Kidney (tissue), 13 donors: ENCODE measurements at regions not wholly inside any gene's neighbourhood (a gene's known extent, or its start where the extent isn't known, plus 50 kb on each side); places are given as distances from the start of the nearest gene placed in this dataset.

ENCODE experiments used
- DNase-seq, 5 donors: peaks; one replicate each; pipeline ENCODE4 v3.0.0-alpha.2; 2013 to 2020
- FAIRE-seq: peaks from 2 replicates; lab custom pipeline; 2012; peaks lifted over from hg19 to GRCh38; lab: Jason Lieb, UNC
- H3K27ac ChIP-seq, 2 donors: one replicate each; pipeline ENCODE4 v1.7.0; 2013; ENCODE audit warnings: low read depth in 2 of 2, low read length in 2 of 2, inconsistent platforms in 1 of 2
- H3K27me3 ChIP-seq: one replicate; pipeline ENCODE4 v1.7.1; 2013; ENCODE audit warnings: low read length, inconsistent platforms; ENCODE audit not compliant: control insufficient read depth, insufficient read depth
- H3K36me3 ChIP-seq, 3 donors: one replicate each; pipeline versions ENCODE4 v1.7.0 to v1.7.1; 2013; ENCODE audit warnings: low read length in 3 of 3, control low read depth in 1 of 3, inconsistent platforms in 1 of 3; ENCODE audit not compliant: insufficient read depth in 3 of 3, control insufficient read depth in 2 of 3
- H3K4me1 ChIP-seq, 3 donors: one replicate each; pipeline versions ENCODE4 v1.7.0 to v1.7.1; 2013; ENCODE audit warnings: low read length in 3 of 3, inconsistent platforms in 1 of 3, low read depth in 1 of 3; ENCODE audit not compliant: control insufficient read depth in 2 of 3, insufficient read depth in 2 of 3
- H3K4me3 ChIP-seq, 3 donors: one replicate each; pipeline versions ENCODE4 v1.7.0 to v1.8.1; 2013; ENCODE audit warnings: low read length in 3 of 3, control low read depth in 1 of 3, inconsistent platforms in 1 of 3
- H3K9ac ChIP-seq, 3 donors: one replicate each; pipeline versions ENCODE4 v1.7.0 to v1.7.1; 2013; ENCODE audit warnings: low read length in 3 of 3, control low read depth in 1 of 3, inconsistent platforms in 1 of 3
- H3K9me3 ChIP-seq, 3 donors: one replicate each; pipeline versions ENCODE4 v1.7.0 to v1.7.1; 2013; ENCODE audit warnings: low read length in 3 of 3, control low read depth in 1 of 3, inconsistent platforms in 1 of 3; ENCODE audit not compliant: control insufficient read depth in 2 of 3, insufficient read depth in 1 of 3
- intact Hi-C: fragments of 100-400 bp; cut with DNase I; formaldehyde crosslinking; loops from one replicate; pipeline ENCODE4 v1.11.1; 2022
- TF ChIP-seq, protein P1 (sequence below): IDR thresholded peaks from 3 replicates; pipeline ENCODE4 v1.5.1; 2012; ENCODE audit warnings: mild to moderate bottlenecking, moderate library complexity, borderline replicate concordance; ENCODE audit not compliant: insufficient read depth; ENCODE audit errors: extremely low read depth
- donor health status: control.
- donor health status: control.
- donor health status: control.
- donor health status: control.
- donor health status: control.
- donor health status: DM: yes; HTN: yes; CAD: no.
- donor health status: Normal renal cell carcinoma (clear cell type).

DNA sequence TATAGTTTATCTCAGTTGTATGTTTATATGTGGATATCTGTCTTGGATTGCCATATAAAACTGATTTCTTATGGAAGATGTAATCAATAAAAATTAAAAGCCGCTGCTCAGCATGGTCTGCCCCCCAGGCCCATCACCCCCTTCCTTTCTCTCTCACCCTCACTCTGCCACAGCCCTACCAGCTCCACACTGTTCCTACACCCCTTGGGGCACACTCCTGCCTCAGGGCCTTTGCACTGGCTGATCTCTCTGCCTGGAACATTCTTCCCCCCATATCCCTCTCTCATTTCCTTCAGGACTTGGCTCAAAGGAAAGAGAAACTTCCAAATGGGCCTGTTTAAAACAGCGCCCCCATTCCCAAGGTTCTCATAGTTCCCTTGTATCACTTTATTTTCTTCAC is 63.1 kb downstream of the LRRC32 start:
- H3K9me3 ChIP-seq: no peaks in the 10 kb centered on the region
- no peak overlapping the region for H3K4me3 ChIP-seq
- DNase-seq (peak in 1 of 5 donors; percentile 17), FAIRE-seq (no peak)
- H3K27me3 ChIP-seq: no peaks in the 10 kb centered on the region
- intact Hi-C loops: no loop called here
- no peaks in the 10 kb centered on the region for H3K36me3 ChIP-seq
- no peak overlapping the region for H3K9ac ChIP-seq
- H3K27ac ChIP-seq: no peak overlapping the region
- peaks cover 0 to 25% (median 12%) of the 10 kb centered on the region in 3 donors for H3K4me1 ChIP-seq
- TF ChIP-seq, protein P1, sequence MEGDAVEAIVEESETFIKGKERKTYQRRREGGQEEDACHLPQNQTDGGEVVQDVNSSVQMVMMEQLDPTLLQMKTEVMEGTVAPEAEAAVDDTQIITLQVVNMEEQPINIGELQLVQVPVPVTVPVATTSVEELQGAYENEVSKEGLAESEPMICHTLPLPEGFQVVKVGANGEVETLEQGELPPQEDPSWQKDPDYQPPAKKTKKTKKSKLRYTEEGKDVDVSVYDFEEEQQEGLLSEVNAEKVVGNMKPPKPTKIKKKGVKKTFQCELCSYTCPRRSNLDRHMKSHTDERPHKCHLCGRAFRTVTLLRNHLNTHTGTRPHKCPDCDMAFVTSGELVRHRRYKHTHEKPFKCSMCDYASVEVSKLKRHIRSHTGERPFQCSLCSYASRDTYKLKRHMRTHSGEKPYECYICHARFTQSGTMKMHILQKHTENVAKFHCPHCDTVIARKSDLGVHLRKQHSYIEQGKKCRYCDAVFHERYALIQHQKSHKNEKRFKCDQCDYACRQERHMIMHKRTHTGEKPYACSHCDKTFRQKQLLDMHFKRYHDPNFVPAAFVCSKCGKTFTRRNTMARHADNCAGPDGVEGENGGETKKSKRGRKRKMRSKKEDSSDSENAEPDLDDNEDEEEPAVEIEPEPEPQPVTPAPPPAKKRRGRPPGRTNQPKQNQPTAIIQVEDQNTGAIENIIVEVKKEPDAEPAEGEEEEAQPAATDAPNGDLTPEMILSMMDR: no peak

- peak in 2 of 5 donors; percentile 8 to 34 for DNase-seq
Measured at GRCh38 chr11:76605338-76606074, 65.0 kb downstream of the LRRC32 start.

GRCh38 chr11:76604626-76605241 is 65.8 kb downstream of the LRRC32 start:
- no peak overlapping the region for H3K9ac ChIP-seq
- H3K27me3 ChIP-seq: no peaks in the 10 kb centered on the region
- intact Hi-C loops: no loop called here
- H3K4me1 ChIP-seq: peaks cover 0 to 25% (median 10%) of the 10 kb centered on the region in 3 donors
- no peaks in the 10 kb centered on the region for H3K9me3 ChIP-seq
- DNase-seq (peak in 2 of 5 donors; percentile 6 to 25), FAIRE-seq (no peak)
- no peak overlapping the region for H3K4me3 ChIP-seq
- peak overlapping the region in 1 of 2 donors; percentile 60 for H3K27ac ChIP-seq
- TF ChIP-seq, protein P1: no peak
- no peaks in the 10 kb centered on the region for H3K36me3 ChIP-seq

More at GRCh38 chr11:76605338-76606074, 65.0 kb downstream of the LRRC32 start:
- FAIRE-seq: no peak
- peak overlapping the region in 1 of 2 donors; percentile 60 for H3K27ac ChIP-seq
- intact Hi-C loops: no loop called here
- no peaks in the 10 kb centered on the region for H3K27me3 ChIP-seq
- TF ChIP-seq, protein P1: no peak
- peaks cover 0 to 25% (median 10%) of the 10 kb centered on the region in 3 donors for H3K4me1 ChIP-seq
- no peaks in the 10 kb centered on the region for H3K9me3 ChIP-seq
- H3K9ac ChIP-seq: no peak overlapping the region
- no peak overlapping the region for H3K4me3 ChIP-seq
- H3K36me3 ChIP-seq: no peaks in the 10 kb centered on the region
